ENCODE measurements at regions not wholly inside any gene's neighbourhood (a gene's known extent, or its start where the extent isn't known, plus 50 kb on each side); places are given as distances from the start of the nearest gene placed in this dataset.

DNA sequence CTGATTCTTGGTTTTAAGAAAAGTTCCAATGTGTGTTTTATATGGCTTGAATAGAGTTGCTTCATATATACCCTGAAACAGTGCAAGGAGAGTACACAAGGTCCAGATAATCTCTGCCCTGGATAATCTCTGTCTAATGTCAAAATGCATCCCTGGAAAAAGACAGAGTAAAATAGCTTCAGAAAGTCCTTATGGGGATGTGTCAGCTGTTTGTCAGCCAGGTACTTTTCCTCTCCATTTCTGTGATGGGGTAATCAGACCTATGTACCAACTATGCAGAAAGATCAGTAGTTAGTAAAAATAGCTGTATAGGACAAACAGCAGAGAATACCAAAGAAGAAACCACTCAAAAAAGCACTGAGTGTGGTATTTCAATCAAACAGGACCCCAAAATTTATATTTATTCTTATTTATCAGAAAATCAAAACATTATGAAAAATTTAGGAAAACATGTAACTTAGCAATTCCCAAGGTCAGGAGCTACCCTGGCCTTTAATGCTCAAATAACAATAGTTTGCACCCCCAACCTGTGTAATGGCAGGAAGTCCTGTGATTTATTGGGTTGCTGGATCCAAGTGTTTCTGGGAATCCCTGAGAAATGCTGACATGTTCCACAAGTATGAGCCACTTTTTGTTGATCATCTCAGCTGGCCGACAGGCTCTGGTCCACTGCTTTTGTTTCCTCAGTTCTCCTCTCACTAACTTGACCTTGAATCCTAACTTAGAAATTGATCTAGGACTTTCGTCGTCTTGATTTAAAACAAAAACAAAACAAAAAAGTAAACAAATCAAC is 69.6 kb downstream of the MDH1 start:
- ChIA-PET POLR2A (no interaction called here), CTCF (no interaction called here)
- DNase-seq (ENCODE audit: extremely low spot score): no peak
- TF ChIP-seq FOXA1 (IDR thresholded peaks at IDR 0.05): no peak
- TF ChIP-seq SUZ12 (IDR thresholded peaks at IDR 0.05): no peak
- no peak for TF ChIP-seq SP1 (IDR thresholded peaks at IDR 0.05)
- TF ChIP-seq FOXM1 (IDR thresholded peaks at IDR 0.05; ENCODE audit: borderline replicate concordance): no peak
- no peak for TF ChIP-seq LEF1 (IDR thresholded peaks at IDR 0.05; ENCODE audit: borderline replicate concordance)
- no peak for TF ChIP-seq ELF4 (IDR thresholded peaks at IDR 0.05)
- TF ChIP-seq L3MBTL2 (conservative IDR thresholded peaks at IDR 0.05): no peak
- TF ChIP-seq NFRKB (IDR thresholded peaks at IDR 0.05): no peak
- no peak for TF ChIP-seq CTBP1 (IDR thresholded peaks at IDR 0.05; ENCODE audit: borderline replicate concordance)
- TF ChIP-seq TARDBP (IDR thresholded peaks at IDR 0.05): no peak
- TF ChIP-seq ZNF384 (IDR thresholded peaks at IDR 0.05): no peak
- TF ChIP-seq, protein P1, sequence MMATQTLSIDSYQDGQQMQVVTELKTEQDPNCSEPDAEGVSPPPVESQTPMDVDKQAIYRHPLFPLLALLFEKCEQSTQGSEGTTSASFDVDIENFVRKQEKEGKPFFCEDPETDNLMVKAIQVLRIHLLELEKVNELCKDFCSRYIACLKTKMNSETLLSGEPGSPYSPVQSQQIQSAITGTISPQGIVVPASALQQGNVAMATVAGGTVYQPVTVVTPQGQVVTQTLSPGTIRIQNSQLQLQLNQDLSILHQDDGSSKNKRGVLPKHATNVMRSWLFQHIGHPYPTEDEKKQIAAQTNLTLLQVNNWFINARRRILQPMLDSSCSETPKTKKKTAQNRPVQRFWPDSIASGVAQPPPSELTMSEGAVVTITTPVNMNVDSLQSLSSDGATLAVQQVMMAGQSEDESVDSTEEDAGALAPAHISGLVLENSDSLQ (IDR thresholded peaks at IDR 0.05): no peak
- TF ChIP-seq FOXK2 (IDR thresholded peaks at IDR 0.05): no peak
- no peak for TF ChIP-seq ARNT (IDR thresholded peaks at IDR 0.05)
- no peak for TF ChIP-seq HDGF (IDR thresholded peaks at IDR 0.05; ENCODE audit: borderline replicate concordance)
- TF ChIP-seq BHLHE40 (IDR thresholded peaks at IDR 0.05; ENCODE audit: borderline replicate concordance): no peak

GRCh38 chr2:63660060-63660459 is 71.3 kb downstream of the MDH1 start:
- POLR2A ChIA-PET: no interaction called here
- no peak for TF ChIP-seq L3MBTL2 (conservative IDR thresholded peaks at IDR 0.05)
- TF ChIP-seq, protein P1 (IDR thresholded peaks at IDR 0.05): no peak

GRCh38 chr2:63661076-63661475 is 72.3 kb downstream of the MDH1 start:
- no peak for DNase-seq (ENCODE audit: extremely low spot score)
- POLR2A ChIA-PET: no interaction called here
- TF ChIP-seq SP1 (IDR thresholded peaks at IDR 0.05) (no peak), NFRKB (IDR thresholded peaks at IDR 0.05) (no peak), CTBP1 (IDR thresholded peaks at IDR 0.05; ENCODE audit: borderline replicate concordance) (no peak), L3MBTL2 (conservative IDR thresholded peaks at IDR 0.05) (no peak), FOXK2 (IDR thresholded peaks at IDR 0.05) (no peak), ELF4 (IDR thresholded peaks at IDR 0.05) (no peak), TARDBP (IDR thresholded peaks at IDR 0.05) (no peak), ARNT (IDR thresholded peaks at IDR 0.05) (no peak), BHLHE40 (IDR thresholded peaks at IDR 0.05; ENCODE audit: borderline replicate concordance) (no peak), ZNF384 (IDR thresholded peaks at IDR 0.05) (no peak), HDGF (IDR thresholded peaks at IDR 0.05; ENCODE audit: borderline replicate concordance) (no peak), SUZ12 (IDR thresholded peaks at IDR 0.05) (no peak), LEF1 (IDR thresholded peaks at IDR 0.05; ENCODE audit: borderline replicate concordance) (no peak), FOXA1 (IDR thresholded peaks at IDR 0.05) (no peak), FOXM1 (IDR thresholded peaks at IDR 0.05; ENCODE audit: borderline replicate concordance) (no peak)
- TF ChIP-seq, protein P1 (IDR thresholded peaks at IDR 0.05): no peak
- CTCF ChIA-PET: no interaction called here

More at GRCh38 chr2:63660060-63660459, 71.3 kb downstream of the MDH1 start:
- DNase-seq (ENCODE audit: extremely low spot score): no peak
- CTCF ChIA-PET: no interaction called here

GRCh38 chr2:63662028-63662804 is 73.5 kb downstream of the MDH1 start:
- no peak for TF ChIP-seq SP1 (IDR thresholded peaks at IDR 0.05)
- TF ChIP-seq ELF4 (IDR thresholded peaks at IDR 0.05): no peak
- no peak for TF ChIP-seq FOXK2 (IDR thresholded peaks at IDR 0.05)
- TF ChIP-seq HDGF (IDR thresholded peaks at IDR 0.05; ENCODE audit: borderline replicate concordance): no peak
- no peak for DNase-seq (ENCODE audit: extremely low spot score)
- ChIA-PET CTCF (no interaction called here), POLR2A (no interaction called here)

GRCh38 chr2:63663013-63663864 is 74.5 kb downstream of the MDH1 start:
- no peak for TF ChIP-seq FOXM1 (IDR thresholded peaks at IDR 0.05; ENCODE audit: borderline replicate concordance)
- TF ChIP-seq CTBP1 (IDR thresholded peaks at IDR 0.05; ENCODE audit: borderline replicate concordance): no peak
- TF ChIP-seq FOXA1 (IDR thresholded peaks at IDR 0.05): no peak
- TF ChIP-seq LEF1 (IDR thresholded peaks at IDR 0.05; ENCODE audit: borderline replicate concordance): no peak
- TF ChIP-seq NFRKB (IDR thresholded peaks at IDR 0.05): no peak
- no peak for TF ChIP-seq BHLHE40 (IDR thresholded peaks at IDR 0.05; ENCODE audit: borderline replicate concordance)
- TF ChIP-seq ARNT (IDR thresholded peaks at IDR 0.05): no peak
- no peak for TF ChIP-seq FOXK2 (IDR thresholded peaks at IDR 0.05)
- no peak for TF ChIP-seq HDGF (IDR thresholded peaks at IDR 0.05; ENCODE audit: borderline replicate concordance)
- POLR2A ChIA-PET: no interaction called here
- DNase-seq (ENCODE audit: extremely low spot score): no peak

More at GRCh38 chr2:63663013-63663864, 74.5 kb downstream of the MDH1 start:
- CTCF ChIA-PET: no interaction called here
